Smooth muscle cell (in vitro differentiated cells): ENCODE measurements at regions not wholly inside any gene's neighbourhood (a gene's known extent, or its start where the extent isn't known, plus 50 kb on each side); places are given as distances from the start of the nearest gene placed in this dataset.

Experiments
- DNase-seq: peaks from one replicate; lab custom pipeline; 2025; ENCODE audit not compliant: unreplicated experiment; lab: John Stamatoyannopoulos, UW
- H2AFZ ChIP-seq: fragments of 200-600 bp; sonication (generic); 2 replicates; pipeline ENCODE4 v1.6.0; 2016; ENCODE audit warnings: antibody characterized with exemption, low read depth, mild to moderate bottlenecking
- H3F3A ChIP-seq: fragments of 200-600 bp; sonication (generic); 2 replicates; pipeline ENCODE4 v1.6.0; 2017; ENCODE audit warnings: antibody characterized with exemption, low read depth
- H3K27ac ChIP-seq: fragments of 200-600 bp; sonication (generic); 2 replicates; pipeline ENCODE4 v1.5.1; 2016; ENCODE audit warnings: low read depth, mild to moderate bottlenecking
- H3K27me3 ChIP-seq: fragments of 200-600 bp; sonication (generic); 2 replicates; pipeline ENCODE4 v1.6.1; 2016; ENCODE audit warnings: low read depth, mild to moderate bottlenecking
- H3K36me3 ChIP-seq: fragments of 200-600 bp; sonication (generic); 2 replicates; pipeline ENCODE4 v1.5.1; 2016; ENCODE audit warnings: low read depth
- H3K4me1 ChIP-seq: fragments of 200-600 bp; sonication (generic); 2 replicates; pipeline ENCODE4 v1.5.1; 2016; ENCODE audit warnings: low read depth
- H3K4me2 ChIP-seq: fragments of 200-600 bp; sonication (generic); 2 replicates; pipeline ENCODE4 v1.6.0; 2016; ENCODE audit warnings: mild to moderate bottlenecking
- H3K4me3 ChIP-seq: fragments of 200-600 bp; sonication (generic); 2 replicates; pipeline ENCODE4 v1.5.1; 2016; ENCODE audit warnings: mild to moderate bottlenecking
- H3K79me2 ChIP-seq: fragments of 200-600 bp; sonication (generic); 2 replicates; pipeline ENCODE4 v1.6.0; 2016; ENCODE audit warnings: low read depth, mild to moderate bottlenecking
- H3K9ac ChIP-seq: fragments of 200-600 bp; sonication (generic); 2 replicates; pipeline ENCODE4 v1.6.0; 2016; ENCODE audit warnings: low read depth
- H3K9me3 ChIP-seq: fragments of 200-600 bp; sonication (generic); replicated peaks from 2 replicates; pipeline ENCODE4 v1.5.1; 2016; ENCODE audit warnings: low read depth
- H4K20me1 ChIP-seq: fragments of 200-600 bp; sonication (generic); 2 replicates; pipeline ENCODE4 v1.6.0; 2016; ENCODE audit warnings: low read depth
- WGBS: methylation state at CpG from one replicate; pipeline ENCODE4 v1.1.7; 2016; ENCODE audit warnings: low lambda C conversion rate; 5-methylcytosine and 5-hydroxymethylcytosine counted together
- TF ChIP-seq, protein P1 (sequence below): fragments of 200-600 bp; sonication (generic); IDR thresholded peaks from 2 replicates; pipeline ENCODE4 v1.5.1; 2017; ENCODE audit warnings: borderline replicate concordance, mild to moderate bottlenecking, antibody characterized with exemption; ENCODE audit not compliant: insufficient read depth, poor library complexity, severe bottlenecking

GRCh38 chr9:106623558-106623957 lies 239.4 kb upstream of the ZNF462 start:
- Histone ChIP-seq H3K4me1 (peaks cover 28% of the 10 kb centered on the region), H3K4me3 (no peak overlapping the region), H2AFZ (no peak overlapping the region), H3K27ac (no peak overlapping the region), H3F3A (peaks cover 6% of the 10 kb centered on the region), H3K79me2 (no peaks in the 10 kb centered on the region), H3K9me3 (no peaks in the 10 kb centered on the region), H3K36me3 (no peaks in the 10 kb centered on the region), H3K27me3 (no peaks in the 10 kb centered on the region), H3K9ac (no peak overlapping the region), H3K4me2 (no peak overlapping the region), H4K20me1 (no peaks in the 10 kb centered on the region)
- DNase-seq, result no peak
- WGBS, result 88% methylated on average over 5 of the region's 5 CpGs
- TF ChIP-seq, protein P1, sequence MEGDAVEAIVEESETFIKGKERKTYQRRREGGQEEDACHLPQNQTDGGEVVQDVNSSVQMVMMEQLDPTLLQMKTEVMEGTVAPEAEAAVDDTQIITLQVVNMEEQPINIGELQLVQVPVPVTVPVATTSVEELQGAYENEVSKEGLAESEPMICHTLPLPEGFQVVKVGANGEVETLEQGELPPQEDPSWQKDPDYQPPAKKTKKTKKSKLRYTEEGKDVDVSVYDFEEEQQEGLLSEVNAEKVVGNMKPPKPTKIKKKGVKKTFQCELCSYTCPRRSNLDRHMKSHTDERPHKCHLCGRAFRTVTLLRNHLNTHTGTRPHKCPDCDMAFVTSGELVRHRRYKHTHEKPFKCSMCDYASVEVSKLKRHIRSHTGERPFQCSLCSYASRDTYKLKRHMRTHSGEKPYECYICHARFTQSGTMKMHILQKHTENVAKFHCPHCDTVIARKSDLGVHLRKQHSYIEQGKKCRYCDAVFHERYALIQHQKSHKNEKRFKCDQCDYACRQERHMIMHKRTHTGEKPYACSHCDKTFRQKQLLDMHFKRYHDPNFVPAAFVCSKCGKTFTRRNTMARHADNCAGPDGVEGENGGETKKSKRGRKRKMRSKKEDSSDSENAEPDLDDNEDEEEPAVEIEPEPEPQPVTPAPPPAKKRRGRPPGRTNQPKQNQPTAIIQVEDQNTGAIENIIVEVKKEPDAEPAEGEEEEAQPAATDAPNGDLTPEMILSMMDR, result no peak

- Histone ChIP-seq H3K36me3 (no peaks in the 10 kb centered on the region), H3K9ac (no peak overlapping the region), H3F3A (peaks cover 6% of the 10 kb centered on the region), H4K20me1 (no peaks in the 10 kb centered on the region), H3K79me2 (no peaks in the 10 kb centered on the region), H3K9me3 (no peaks in the 10 kb centered on the region), H3K27me3 (no peaks in the 10 kb centered on the region), H3K4me1 (peaks cover 14% of the 10 kb centered on the region), H3K4me2 (no peak overlapping the region), H3K27ac (no peak overlapping the region), H2AFZ (no peak overlapping the region), H3K4me3 (no peak overlapping the region)
- 86% methylated on average over 3 of the region's 3 CpGs for WGBS
- TF ChIP-seq, protein P1, result no peak
- no peak for DNase-seq
Observed at GRCh38 chr9:106625259-106625789, 237.6 kb upstream of the ZNF462 start.

DNA sequence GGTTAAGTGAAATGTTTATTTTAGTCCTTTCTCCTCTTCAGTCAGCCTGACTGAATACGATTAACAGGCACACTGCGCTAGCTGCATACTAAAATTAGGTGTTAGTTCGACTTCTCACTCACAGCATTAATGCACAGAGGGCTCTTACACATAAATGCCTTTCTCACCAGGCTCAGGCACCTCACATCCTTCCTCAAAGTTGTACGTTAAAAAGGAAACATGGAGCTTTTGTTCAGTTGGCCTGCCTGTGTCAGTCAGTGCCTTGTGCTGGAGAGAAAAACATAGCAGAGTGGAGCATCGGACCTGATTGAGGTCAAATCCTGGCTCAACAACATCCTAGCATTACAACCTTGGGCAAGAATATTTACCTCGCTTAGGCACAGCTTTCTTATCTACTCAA lies 236.0 kb upstream of the ZNF462 start:
- Histone ChIP-seq H3F3A (no peaks in the 10 kb centered on the region), H3K4me1 (peaks cover under 1% of the 10 kb centered on the region), H4K20me1 (no peaks in the 10 kb centered on the region), H3K79me2 (no peaks in the 10 kb centered on the region), H2AFZ (peak overlapping the region; percentile 61), H3K4me3 (no peak overlapping the region), H3K36me3 (no peaks in the 10 kb centered on the region), H3K9me3 (no peaks in the 10 kb centered on the region), H3K27ac (no peak overlapping the region), H3K9ac (no peak overlapping the region), H3K4me2 (no peak overlapping the region), H3K27me3 (no peaks in the 10 kb centered on the region)
- WGBS, result 79% methylated on average over 6 of the region's 6 CpGs
- TF ChIP-seq, protein P1, result no peak
- no peak for DNase-seq

DNA sequence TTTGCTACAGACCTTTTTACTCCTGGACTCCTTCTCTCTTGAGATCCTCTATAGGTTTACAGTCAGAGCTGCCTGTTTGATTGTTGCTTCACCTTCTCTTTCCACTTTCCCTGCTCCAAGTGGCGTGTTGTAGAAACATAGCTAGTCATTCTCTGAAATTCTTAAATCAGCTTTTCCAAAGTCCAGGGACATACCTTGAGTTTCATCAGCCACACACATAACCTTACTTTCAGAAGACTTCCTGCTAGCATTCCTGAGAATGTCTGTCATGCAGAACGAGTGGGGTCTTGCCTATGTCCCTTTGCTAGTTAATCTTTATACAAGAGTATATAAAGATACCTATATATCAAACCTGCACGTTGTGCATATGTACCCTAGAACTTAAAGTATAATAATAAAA lies 230.3 kb upstream of the ZNF462 start:
- H3K27me3 ChIP-seq, result no peaks in the 10 kb centered on the region
- no peaks in the 10 kb centered on the region for H3K36me3 ChIP-seq
- H3K9me3 ChIP-seq, result no peaks in the 10 kb centered on the region
- 61% methylated on average over 3 of the region's 3 CpGs for WGBS
- H3K27ac ChIP-seq, result no peak overlapping the region
- no peak overlapping the region for H2AFZ ChIP-seq
- TF ChIP-seq, protein P1, result no peak
- no peaks in the 10 kb centered on the region for H3K4me1 ChIP-seq
- H4K20me1 ChIP-seq, result no peaks in the 10 kb centered on the region
- H3K4me2 ChIP-seq, result no peak overlapping the region
- no peak overlapping the region for H3K4me3 ChIP-seq
- no peaks in the 10 kb centered on the region for H3K79me2 ChIP-seq
- DNase-seq, result no peak
- no peak overlapping the region for H3K9ac ChIP-seq
- no peaks in the 10 kb centered on the region for H3F3A ChIP-seq
